ENCODE measurements at regions not wholly inside any gene's neighbourhood (a gene's known extent, or its start where the extent isn't known, plus 50 kb on each side); places are given as distances from the start of the nearest gene placed in this dataset.

- TF ChIP-seq CTCF (IDR thresholded peaks at IDR 0.05), result no peak
- no peak for TF ChIP-seq POLR2AphosphoS5 (IDR thresholded peaks at IDR 0.05; ENCODE audit: low read depth, low read length)
- no peak for TF ChIP-seq REST (IDR thresholded peaks at IDR 0.05; ENCODE audit: insufficient read depth in 1 of 2, low read depth in 2 of 2, low read length in 1 of 2)
- no peak for TF ChIP-seq SIN3A (IDR thresholded peaks at IDR 0.05; ENCODE audit: borderline replicate concordance, insufficient read depth, low read depth, low read length)
- TF ChIP-seq TCF7L2 (IDR thresholded peaks at IDR 0.05; ENCODE audit: low read depth, low read length), result no peak
These were observed 165.3 kb upstream of the CDH20 start for GRCh38 chr18:61167902-61168301.
